Mesendoderm (in vitro differentiated cells): ENCODE measurements at regions not wholly inside any gene's neighbourhood (a gene's known extent, or its start where the extent isn't known, plus 50 kb on each side); places are given as distances from the start of the nearest gene placed in this dataset.

ENCODE experiments used
- DNase-seq: peaks from one replicate; pipeline ENCODE4 v3.0.0; 2013
- H2AK5ac ChIP-seq: 2 replicates; pipeline ENCODE4 v1.6.1; 2013; ENCODE audit warnings: low read length, inconsistent platforms
- H2BK120ac ChIP-seq: 2 replicates; pipeline ENCODE4 v1.6.1; 2013; ENCODE audit warnings: low read depth, mild to moderate bottlenecking, low read length, moderate library complexity, mixed read lengths
- H2BK15ac ChIP-seq: replicated peaks from 2 replicates; pipeline ENCODE4 v1.6.1; 2013; ENCODE audit warnings: low read depth, mild to moderate bottlenecking, moderate library complexity
- H2BK5ac ChIP-seq: 2 replicates; pipeline ENCODE4 v1.6.1; 2013; ENCODE audit warnings: low read length, inconsistent platforms
- H3K18ac ChIP-seq: 2 replicates; pipeline ENCODE4 v1.6.1; 2013; ENCODE audit warnings: mild to moderate bottlenecking, low read length, mixed read lengths
- H3K23ac ChIP-seq: one replicate; pipeline ENCODE4 v1.6.1; 2013; ENCODE audit warnings: low read length
- H3K27ac ChIP-seq: 2 replicates; pipeline ENCODE4 v1.5.1; 2013; ENCODE audit warnings: low read depth, mild to moderate bottlenecking, inconsistent platforms, low read length, moderate library complexity
- H3K27me3 ChIP-seq: 2 replicates; pipeline ENCODE4 v1.6.1; 2013; ENCODE audit warnings: low read length, control low read depth, mild to moderate bottlenecking, inconsistent platforms; ENCODE audit not compliant: insufficient read depth, poor library complexity
- H3K36me3 ChIP-seq: 2 replicates; pipeline ENCODE4 v1.6.1; 2013; ENCODE audit warnings: low read length, inconsistent platforms; ENCODE audit not compliant: control insufficient read depth, insufficient read depth
- H3K4ac ChIP-seq: one replicate; pipeline ENCODE4 v1.6.1; 2013; ENCODE audit warnings: low read depth, mild to moderate bottlenecking, low read length, moderate library complexity
- H3K4me1 ChIP-seq: 2 replicates; pipeline ENCODE4 v1.6.1; 2013; ENCODE audit warnings: low read depth, low read length, inconsistent platforms; ENCODE audit not compliant: control insufficient read depth
- H3K4me2 ChIP-seq: 2 replicates; pipeline ENCODE4 v1.6.1; 2013; ENCODE audit warnings: low read length
- H3K4me3 ChIP-seq: 2 replicates; pipeline ENCODE4 v1.5.1; 2013; ENCODE audit warnings: mild to moderate bottlenecking, low read length
- H3K56ac ChIP-seq: one replicate; pipeline ENCODE4 v1.6.1; 2013; ENCODE audit warnings: low read length
- H3K79me1 ChIP-seq: 2 replicates; pipeline ENCODE4 v1.6.1; 2013; ENCODE audit warnings: low read length, inconsistent platforms
- H3K79me2 ChIP-seq: 2 replicates; pipeline ENCODE4 v1.6.1; 2013; ENCODE audit warnings: mild to moderate bottlenecking, low read length; ENCODE audit not compliant: control insufficient read depth, insufficient read depth
- H3K9ac ChIP-seq: 2 replicates; pipeline ENCODE4 v1.6.1; 2013; ENCODE audit warnings: low read length, inconsistent platforms
- H4K5ac ChIP-seq: one replicate; pipeline ENCODE4 v1.6.1; 2013; ENCODE audit warnings: low read length
- H4K8ac ChIP-seq: one replicate; pipeline ENCODE4 v1.6.1; 2013; ENCODE audit warnings: low read depth, mild to moderate bottlenecking, control low read depth, low read length, moderate library complexity
- WGBS: extraction: QIAGEN DNeasy Blood & Tissue Kit; methylation state at CpG from one replicate; pipeline ENCODE4 v1.1.7; 2013; ENCODE audit warnings: low lambda C conversion rate, missing lambda C conversion rate; ENCODE audit not compliant: insufficient coverage; ENCODE audit errors: extremely low coverage; 5-methylcytosine and 5-hydroxymethylcytosine counted together

GRCh38 chr2:45300026-45300750 lies 290.9 kb upstream of the SIX2 start:
- no CpG with 5 or more reads among the region's 4 CpGs for WGBS
- H3K36me3 ChIP-seq, result no peaks in the 10 kb centered on the region
- no peak overlapping the region for H3K18ac ChIP-seq
- H4K5ac ChIP-seq, result no peak overlapping the region
- H3K4me1 ChIP-seq, result no peaks in the 10 kb centered on the region
- no peak overlapping the region for H2BK120ac ChIP-seq
- H3K4ac ChIP-seq, result no peak overlapping the region
- no peak overlapping the region for H3K4me3 ChIP-seq
- no peaks in the 10 kb centered on the region for H3K79me1 ChIP-seq
- H3K4me2 ChIP-seq, result no peak overlapping the region
- H3K23ac ChIP-seq, result no peak overlapping the region
- H3K27ac ChIP-seq, result no peak overlapping the region
- H2BK15ac ChIP-seq, result no peak overlapping the region
- no peaks in the 10 kb centered on the region for H3K27me3 ChIP-seq
- no peaks in the 10 kb centered on the region for H3K79me2 ChIP-seq
- no peak for DNase-seq
- no peak overlapping the region for H3K9ac ChIP-seq
- H4K8ac ChIP-seq, result no peak overlapping the region
- no peak overlapping the region for H2BK5ac ChIP-seq
- no peak overlapping the region for H2AK5ac ChIP-seq
- H3K56ac ChIP-seq, result no peak overlapping the region

DNA sequence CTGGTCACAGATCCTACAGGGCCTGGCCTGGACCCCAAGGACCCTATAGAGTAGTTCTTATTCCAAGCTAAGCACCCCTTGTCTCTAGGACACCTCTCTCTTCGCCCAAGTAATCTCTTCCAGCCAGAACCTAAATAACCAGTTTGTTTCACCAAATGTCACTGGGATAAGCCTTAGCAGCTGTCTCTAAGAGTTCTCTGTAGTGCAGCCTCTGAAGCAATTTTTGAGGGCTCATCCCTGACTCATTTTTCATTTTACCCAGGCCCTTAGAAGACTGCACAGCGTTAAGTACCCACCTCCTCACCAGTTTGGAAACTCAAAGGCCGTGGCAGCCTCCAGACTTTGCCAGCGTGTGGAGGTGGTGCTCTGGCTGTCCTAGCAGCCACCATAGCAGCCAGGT lies 290.1 kb upstream of the SIX2 start:
- Histone ChIP-seq H2AK5ac (no peak overlapping the region), H2BK15ac (no peak overlapping the region)
- no CpG with 5 or more reads among the region's 4 CpGs for WGBS

GRCh38 chr2:45293182-45293581 lies 283.9 kb upstream of the SIX2 start:
- H2BK120ac ChIP-seq, result no peak overlapping the region
- H3K79me1 ChIP-seq, result no peaks in the 10 kb centered on the region
- no peaks in the 10 kb centered on the region for H3K27me3 ChIP-seq
- no peak overlapping the region for H3K18ac ChIP-seq
- H3K27ac ChIP-seq, result no peak overlapping the region
- no peak overlapping the region for H2BK15ac ChIP-seq
- H3K4ac ChIP-seq, result no peak overlapping the region
- no peak overlapping the region for H2AK5ac ChIP-seq
- H3K79me2 ChIP-seq, result no peaks in the 10 kb centered on the region
- no peak overlapping the region for H3K23ac ChIP-seq
- no peaks in the 10 kb centered on the region for H3K36me3 ChIP-seq
- DNase-seq, result no peak
- no peak overlapping the region for H4K8ac ChIP-seq
- H3K56ac ChIP-seq, result no peak overlapping the region
- H3K4me2 ChIP-seq, result no peak overlapping the region
- WGBS, result no CpG with 5 or more reads among the region's 5 CpGs
- H3K9ac ChIP-seq, result no peak overlapping the region
- no peaks in the 10 kb centered on the region for H3K4me1 ChIP-seq
- H4K5ac ChIP-seq, result no peak overlapping the region
- H2BK5ac ChIP-seq, result no peak overlapping the region
- H3K4me3 ChIP-seq, result no peak overlapping the region

More for the DNA sequence above, 290.1 kb upstream of the SIX2 start:
- no peaks in the 10 kb centered on the region for H3K79me1 ChIP-seq
- H3K27me3 ChIP-seq, result no peaks in the 10 kb centered on the region
- no peak overlapping the region for H4K5ac ChIP-seq
- no peak overlapping the region for H3K56ac ChIP-seq
- no peak overlapping the region for H2BK120ac ChIP-seq
- H3K23ac ChIP-seq, result no peak overlapping the region
- H2BK5ac ChIP-seq, result no peak overlapping the region
- H3K36me3 ChIP-seq, result no peaks in the 10 kb centered on the region
- no peak overlapping the region for H3K4me2 ChIP-seq
- H3K4me1 ChIP-seq, result no peaks in the 10 kb centered on the region
- no peak overlapping the region for H3K27ac ChIP-seq
- no peak overlapping the region for H3K9ac ChIP-seq
- no peak overlapping the region for H3K18ac ChIP-seq
- H3K79me2 ChIP-seq, result no peaks in the 10 kb centered on the region
- no peak for DNase-seq
- H3K4me3 ChIP-seq, result no peak overlapping the region
- no peak overlapping the region for H4K8ac ChIP-seq
- no peak overlapping the region for H3K4ac ChIP-seq

DNA sequence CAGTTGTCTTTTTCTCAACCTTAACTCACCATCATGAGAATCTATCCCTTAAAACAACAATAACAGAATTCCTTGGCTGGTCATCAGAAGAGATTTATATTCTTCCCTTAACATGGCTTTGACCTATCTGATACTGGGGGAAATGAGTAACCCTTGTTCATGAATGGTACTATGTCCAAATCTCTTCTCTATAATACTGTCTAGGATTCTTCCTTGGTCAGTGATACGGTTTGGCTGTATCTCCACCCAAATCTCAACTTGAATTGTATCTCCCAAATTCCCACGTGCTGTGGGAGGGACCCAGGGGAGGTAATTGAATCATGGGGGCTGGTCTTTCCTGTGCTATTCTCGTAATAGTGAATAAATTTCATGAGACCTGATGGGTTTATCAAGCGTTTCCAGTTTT lies 282.0 kb upstream of the SIX2 start:
- Histone ChIP-seq H2BK15ac (no peak overlapping the region), H3K4me3 (no peak overlapping the region), H3K9ac (no peak overlapping the region), H4K8ac (no peak overlapping the region), H2BK120ac (no peak overlapping the region), H3K79me2 (no peaks in the 10 kb centered on the region), H2BK5ac (no peak overlapping the region), H4K5ac (no peak overlapping the region), H3K4me2 (no peak overlapping the region), H3K4me1 (no peaks in the 10 kb centered on the region), H3K79me1 (no peaks in the 10 kb centered on the region), H3K23ac (no peak overlapping the region), H3K4ac (no peak overlapping the region), H3K36me3 (no peaks in the 10 kb centered on the region), H3K27me3 (no peaks in the 10 kb centered on the region), H2AK5ac (no peak overlapping the region), H3K18ac (no peak overlapping the region), H3K56ac (no peak overlapping the region), H3K27ac (no peak overlapping the region)
- DNase-seq, result no peak
- WGBS, result no CpG with 5 or more reads among the region's 4 CpGs

DNA sequence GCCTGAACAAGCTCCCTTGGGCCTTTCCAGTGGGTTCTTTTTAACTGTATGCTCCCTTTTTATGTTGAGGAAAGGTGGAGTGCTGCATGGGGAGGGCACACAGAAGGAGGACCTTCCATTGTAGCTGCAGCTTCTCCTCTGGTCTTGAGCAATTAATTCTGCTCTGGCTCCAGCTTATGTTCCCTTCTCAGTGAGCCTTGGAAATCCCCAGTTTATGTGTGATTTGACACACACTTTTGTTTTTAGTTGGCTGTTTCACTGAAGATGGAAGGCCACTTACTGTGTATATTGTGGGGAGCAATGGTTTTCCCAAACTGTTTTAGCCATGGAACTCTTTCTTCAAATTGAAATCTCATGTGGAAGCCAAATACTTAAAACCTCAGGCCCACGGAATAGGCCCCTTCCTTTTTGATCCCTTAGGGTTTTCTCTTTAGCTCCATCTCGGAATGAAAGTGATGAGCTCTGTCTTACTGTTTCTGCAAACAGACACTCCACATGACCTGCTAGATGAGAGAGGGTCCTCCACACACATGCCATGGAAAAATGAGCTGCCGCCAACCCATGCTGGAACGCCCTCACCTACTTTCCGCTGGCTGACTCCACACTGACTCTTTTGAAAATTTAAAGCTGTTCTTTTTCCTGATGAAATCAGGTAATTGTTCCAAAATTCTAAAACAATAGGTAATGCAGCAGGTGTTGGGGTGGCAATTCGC lies 280.9 kb upstream of the SIX2 start:
- H3K56ac ChIP-seq, result no peak overlapping the region
- H3K4me2 ChIP-seq, result no peak overlapping the region
- no peak for DNase-seq
- H3K79me2 ChIP-seq, result no peaks in the 10 kb centered on the region
- no peak overlapping the region for H4K8ac ChIP-seq
- H3K23ac ChIP-seq, result no peak overlapping the region
- H2BK120ac ChIP-seq, result no peak overlapping the region
- no peak overlapping the region for H2BK5ac ChIP-seq
- no peak overlapping the region for H2AK5ac ChIP-seq
- WGBS, result no CpG with 5 or more reads among the region's 6 CpGs
- no peak overlapping the region for H3K27ac ChIP-seq
- no peak overlapping the region for H3K4ac ChIP-seq
- H3K4me1 ChIP-seq, result no peaks in the 10 kb centered on the region
- H3K9ac ChIP-seq, result no peak overlapping the region
- H4K5ac ChIP-seq, result no peak overlapping the region
- H3K18ac ChIP-seq, result no peak overlapping the region
- no peaks in the 10 kb centered on the region for H3K27me3 ChIP-seq
- H3K36me3 ChIP-seq, result no peaks in the 10 kb centered on the region
- no peaks in the 10 kb centered on the region for H3K79me1 ChIP-seq
- H3K4me3 ChIP-seq, result no peak overlapping the region
- no peak overlapping the region for H2BK15ac ChIP-seq
